Right lobe of liver (tissue), 6 donors: ENCODE measurements at regions not wholly inside any gene's neighbourhood (a gene's known extent, or its start where the extent isn't known, plus 50 kb on each side); places are given as distances from the start of the nearest gene placed in this dataset.

Source experiments
- ATAC-seq, 4 donors: fragments of 200-7000 bp; cut with Tn5 transposase; one replicate each; pipeline ENCODE4 v1.9.1; 2020; ENCODE audit warnings: mild to moderate bottlenecking in 4 of 4, moderate library complexity in 4 of 4
- DNase-seq, 3 donors: peaks; one replicate each; pipeline ENCODE4 v3.0.0-alpha.2; 2020
- H3K27ac ChIP-seq, 3 donors: fragments of 200-600 bp; one replicate each; pipeline ENCODE4 v1.8.0; 2022
- H3K27me3 ChIP-seq, 2 donors: fragments of 200-600 bp; one replicate each; pipeline ENCODE4 v1.8.0; 2022
- H3K36me3 ChIP-seq, 4 donors: fragments of 200-600 bp; sonication (generic) in 1 of 4; one replicate each; pipeline versions ENCODE4 v1.5.1 to v1.8.0; 2017 to 2022; ENCODE audit warnings: control low read depth in 1 of 4
- H3K4me1 ChIP-seq, 4 donors: fragments of 200-600 bp; sonication (generic) in 1 of 4; one replicate each; pipeline versions ENCODE4 v1.5.1 to v1.8.0; 2017 to 2022; ENCODE audit warnings: control low read depth in 1 of 4
- H3K4me3 ChIP-seq, 3 donors: fragments of 200-600 bp; one replicate each; pipeline ENCODE4 v1.8.0; 2022
- H3K9me3 ChIP-seq, 4 donors: fragments of 200-600 bp; sonication (generic) in 1 of 4; one replicate each; pipeline versions ENCODE4 v1.5.1 to v1.8.0; 2017 to 2022; ENCODE audit warnings: control low read depth in 1 of 4
- CTCF ChIP-seq, 4 donors: fragments of 200-600 bp in 3 of 4; fragments of 450-650 bp in 1 of 4; IDR thresholded peaks; one replicate each; pipeline versions ENCODE4 v1.5.1 to v1.8.0; 2016 to 2022; ENCODE audit warnings: antibody characterized with exemption in 4 of 4, mild to moderate bottlenecking in 2 of 4
- POLR2A ChIP-seq: fragments of 450-650 bp; IDR thresholded peaks from one replicate; pipeline ENCODE4 v1.6.1; 2017; ENCODE audit warnings: antibody characterized with exemption, mild to moderate bottlenecking
- WGBS: methylation state at CpG from one replicate; pipeline ENCODE4 v1.1.6; 2018; ENCODE audit warnings: low coverage, low lambda C conversion rate; ENCODE audit not compliant: insufficient coverage; ENCODE audit errors: missing lambda C conversion rate; 5-methylcytosine and 5-hydroxymethylcytosine counted together
- intact Hi-C, 2 donors: fragments of 100-400 bp; cut with DNase I; formaldehyde crosslinking; loops; one replicate each; pipeline versions ENCODE4 v1.11.2 to v1.14.1; 2022
- donor health status: DM: no; HTN: yes; CAD: no.
- donor health status: DM: no; HTN: no; CAD: no.
- donor health status: DM: no; HTN: no; CAD: no.
- donor health status: DM: no; HTN: yes; CAD: no.
- donor health status: DM: no; HTN: yes; CAD: no.

- TF ChIP-seq CTCF (IDR thresholded peaks at IDR 0.05), result no peak
- H3K4me1 ChIP-seq, result no peaks in the 10 kb centered on the region
- H3K9me3 ChIP-seq, result no peaks in the 10 kb centered on the region
- WGBS, result 43% methylated on average over 1 of the region's 1 CpG
- no peak overlapping the region for H3K4me3 ChIP-seq
- intact Hi-C loops, result no loop called here
- no peak overlapping the region for H3K27ac ChIP-seq
- ATAC-seq (no peak), DNase-seq (no peak)
- H3K27me3 ChIP-seq, result no peaks in the 10 kb centered on the region
- H3K36me3 ChIP-seq, result no peaks in the 10 kb centered on the region
These were observed 281.0 kb upstream of the TNC start for GRCh38 chr9:115398996-115399395.

- Histone ChIP-seq H3K4me3 (no peak overlapping the region), H3K27me3 (no peaks in the 10 kb centered on the region), H3K9me3 (no peaks in the 10 kb centered on the region), H3K36me3 (no peaks in the 10 kb centered on the region), H3K27ac (no peak overlapping the region), H3K4me1 (no peaks in the 10 kb centered on the region)
- DNase-seq (no peak), ATAC-seq (no peak)
- WGBS, result 67% methylated on average over 3 of the region's 3 CpGs
- TF ChIP-seq CTCF (IDR thresholded peaks at IDR 0.05), result no peak
- no peak for TF ChIP-seq POLR2A
- intact Hi-C loops, result no loop called here
These were observed 282.8 kb upstream of the TNC start for GRCh38 chr9:115400796-115401195.

GRCh38 chr9:115401756-115402327 is 283.9 kb upstream of the TNC start:
- ATAC-seq, result no peak
- no peak overlapping the region for H3K4me3 ChIP-seq
- H3K27me3 ChIP-seq, result no peaks in the 10 kb centered on the region
- H3K9me3 ChIP-seq, result no peaks in the 10 kb centered on the region
- no peak overlapping the region for H3K27ac ChIP-seq
- 81% methylated on average over 3 of the region's 3 CpGs for WGBS
- H3K36me3 ChIP-seq, result no peaks in the 10 kb centered on the region
- TF ChIP-seq POLR2A (no peak), CTCF (IDR thresholded peaks at IDR 0.05) (no peak)
- intact Hi-C loops, result no loop called here
- DNase-seq, result no peak
- H3K4me1 ChIP-seq, result no peaks in the 10 kb centered on the region

- TF ChIP-seq CTCF (IDR thresholded peaks at IDR 0.05), result no peak
- no peak for TF ChIP-seq POLR2A
- intact Hi-C loops, result no loop called here
- no peaks in the 10 kb centered on the region for H3K4me1 ChIP-seq
- no peak overlapping the region for H3K4me3 ChIP-seq
- 93% methylated on average over 1 of the region's 1 CpG for WGBS
- DNase-seq, result no peak
- H3K36me3 ChIP-seq, result no peaks in the 10 kb centered on the region
- no peak for ATAC-seq
- H3K27me3 ChIP-seq, result no peaks in the 10 kb centered on the region
- H3K9me3 ChIP-seq, result no peaks in the 10 kb centered on the region
- H3K27ac ChIP-seq, result no peak overlapping the region
These were observed 285.8 kb upstream of the TNC start for GRCh38 chr9:115403753-115404152.

GRCh38 chr9:115404311-115404710 is 286.4 kb upstream of the TNC start:
- DNase-seq (no peak), ATAC-seq (no peak)
- Histone ChIP-seq H3K4me3 (no peak overlapping the region), H3K27ac (no peak overlapping the region), H3K36me3 (no peaks in the 10 kb centered on the region), H3K4me1 (no peaks in the 10 kb centered on the region), H3K27me3 (no peaks in the 10 kb centered on the region), H3K9me3 (no peaks in the 10 kb centered on the region)
- intact Hi-C loops, result no loop called here
- no peak for TF ChIP-seq CTCF (IDR thresholded peaks at IDR 0.05)
- TF ChIP-seq POLR2A, result no peak
